KOPT-K1 (cell line): ENCODE measurements at regions not wholly inside any gene's neighbourhood (a gene's known extent, or its start where the extent isn't known, plus 50 kb on each side); places are given as distances from the start of the nearest gene placed in this dataset.

Source experiments
- H3K27ac ChIP-seq: fragments of 200-600 bp; sonication (generic); 2 replicates; pipeline ENCODE4 v1.5.1; 2016; ENCODE audit warnings: antibody characterized with exemption, mild to moderate bottlenecking, low read depth, low read length; ENCODE audit not compliant: poor library complexity, severe bottlenecking
- H3K36me3 ChIP-seq: fragments of 200-600 bp; sonication (generic); 2 replicates; pipeline ENCODE4 v1.5.1; 2017; ENCODE audit warnings: antibody characterized with exemption, mild to moderate bottlenecking, low read length, moderate library complexity; ENCODE audit not compliant: insufficient read depth
- H3K9me3 ChIP-seq: fragments of 200-600 bp; sonication (generic); 2 replicates; pipeline ENCODE4 v1.5.1; 2017; ENCODE audit warnings: antibody characterized with exemption, low read length, mild to moderate bottlenecking; ENCODE audit not compliant: insufficient read depth, poor library complexity, severe bottlenecking

DNA sequence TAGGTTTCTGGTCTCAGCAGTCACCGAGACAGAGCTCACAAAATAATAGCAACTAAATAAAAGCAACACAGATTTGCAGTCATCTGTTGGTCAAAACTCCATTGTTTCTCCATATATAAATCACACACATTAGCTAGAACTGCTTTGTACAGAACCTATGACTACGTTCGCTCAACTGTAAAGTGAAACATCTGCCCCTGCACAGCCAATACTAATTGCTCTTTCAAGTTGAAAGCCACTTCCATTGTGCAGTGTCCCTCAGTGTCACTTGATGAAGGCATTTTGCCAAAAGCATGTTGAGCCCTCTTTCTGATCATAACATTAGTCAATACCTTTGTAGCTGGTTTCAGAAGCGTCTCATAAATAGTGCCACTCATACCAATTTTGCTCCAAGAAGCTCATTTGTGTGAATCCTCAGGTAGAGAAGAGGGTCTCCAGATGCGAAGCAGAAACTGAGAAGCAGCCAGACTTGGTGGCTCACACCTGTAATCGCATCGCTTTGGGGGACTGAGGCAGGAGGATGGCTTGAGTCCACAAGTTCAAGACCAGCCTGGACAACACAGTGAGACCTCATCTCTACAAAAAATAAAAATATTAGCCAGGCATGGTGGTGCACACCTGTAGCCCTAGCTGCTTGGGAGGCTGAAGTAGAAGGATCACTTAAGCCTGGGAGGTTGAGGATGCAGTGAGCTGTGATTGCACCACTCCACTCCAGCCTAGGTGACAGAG is 68.9 kb downstream of the PERP start:
- no peaks in the 10 kb centered on the region for H3K36me3 ChIP-seq
- H3K9me3 ChIP-seq: no peaks in the 10 kb centered on the region
- no peak overlapping the region for H3K27ac ChIP-seq
